K562 (cell line): ENCODE measurements at regions not wholly inside any gene's neighbourhood (a gene's known extent, or its start where the extent isn't known, plus 50 kb on each side); places are given as distances from the start of the nearest gene placed in this dataset.

Experiments
- ATAC-seq: fragments of 200-7000 bp; cut with Tn5 transposase; 3 replicates; pipeline ENCODE4 v1.9.1; 2020; ENCODE audit warnings: moderate library complexity
- BruUV-seq: library from RNA; stranded (reverse); fragments of 400-500 nt; replicated peaks from 2 replicates; lab custom pipeline; 2021; lab: Mats Ljungman, UMichigan
- CTCF ChIA-PET: fragments of 300-600 bp; formaldehyde crosslinking; extraction: SDS; loops from one replicate; lab custom pipeline; 2021; ENCODE audit warnings: low intra/inter-chr PET ratio; lab: Yijun Ruan, JAX
- POLR2A ChIA-PET: fragments of 300-600, 350-650 bp; sonication (Branson Sonifier 250); formaldehyde crosslinking; extraction: SDS; loops from one replicate; lab custom pipeline; 2021; ENCODE audit warnings: antibody characterized with exemption, inconsistent platforms; lab: Yijun Ruan, JAX
- DNase-seq, 4 experiments: peaks; one replicate each; pipeline versions ENCODE4 v3.0.0 to v3.0.0-alpha.2; 2011 to 2018; ENCODE audit warnings: low spot score in 3 of 4, mixed read lengths in 3 of 4; ENCODE audit errors: extremely low read depth in 1 of 4
- FAIRE-seq: peaks from 2 replicates; lab custom pipeline; 2011; peaks lifted over from hg19 to GRCh38; lab: Jason Lieb, UNC
- H2AFZ ChIP-seq: 2 replicates; pipeline ENCODE4 v1.6.0; 2011; ENCODE audit warnings: low read depth, low read length, control low read depth, inconsistent platforms
- H3K27ac ChIP-seq: fragments of 200-600 bp; 3 replicates; pipeline ENCODE4 v1.8.0; 2011; ENCODE audit warnings: low read depth, mild to moderate bottlenecking, control low read depth, inconsistent platforms, low read length, moderate library complexity, mixed read lengths; ENCODE audit errors: extremely low read depth
- H3K27me3 ChIP-seq, 2 experiments: fragments of 300-600 bp in 1 of 2; 2 replicates in 1 of 2; 3 replicates in 1 of 2; pipeline versions ENCODE4 v1.6.0 to v1.8.0; 2011; ENCODE audit warnings: inconsistent platforms in 2 of 2, low read length in 2 of 2, mild to moderate bottlenecking in 1 of 2, mixed read lengths in 1 of 2, moderate library complexity in 1 of 2; ENCODE audit not compliant: control insufficient read depth in 2 of 2, insufficient read depth in 2 of 2
- H3K36me3 ChIP-seq: fragments of 300-600 bp; 3 replicates; pipeline ENCODE4 v1.8.0; 2011; ENCODE audit warnings: mild to moderate bottlenecking, low read length, inconsistent platforms; ENCODE audit not compliant: control insufficient read depth, insufficient read depth
- H3K4me1 ChIP-seq, 2 experiments: fragments of 200-600 bp in 1 of 2; replicated peaks in 1 of 2; 2 replicates in 1 of 2; 3 replicates in 1 of 2; pipeline versions ENCODE4 v1.5.1 to v1.8.0; 2011; ENCODE audit warnings: inconsistent platforms in 2 of 2, low read length in 2 of 2, mild to moderate bottlenecking in 1 of 2, mixed read lengths in 1 of 2, moderate library complexity in 1 of 2; ENCODE audit not compliant: control insufficient read depth in 2 of 2, insufficient read depth in 2 of 2
- H3K4me2 ChIP-seq: 2 replicates; pipeline ENCODE4 v1.6.1; 2011; ENCODE audit warnings: low read length, control low read depth, inconsistent platforms, mixed read lengths; ENCODE audit not compliant: insufficient read depth
- H3K4me3 ChIP-seq: fragments of 200-600 bp; sonication (generic), shearing (Covaris generic); 2 replicates; pipeline ENCODE4 v1.5.1; 2016; ENCODE audit warnings: control low read depth, inconsistent platforms
- H3K79me2 ChIP-seq: fragments of 200-600 bp; 3 replicates; pipeline ENCODE4 v1.8.0; 2011; ENCODE audit warnings: low read length, inconsistent platforms; ENCODE audit not compliant: control insufficient read depth, insufficient read depth
- H3K9ac ChIP-seq, 2 experiments: 2 replicates each; pipeline versions ENCODE4 v1.6.0 to v1.6.1; 2011; ENCODE audit warnings: low read depth in 2 of 2, low read length in 2 of 2, control low read depth in 1 of 2, inconsistent platforms in 1 of 2, mild to moderate bottlenecking in 1 of 2, mixed read lengths in 1 of 2; ENCODE audit not compliant: insufficient read depth in 1 of 2
- H3K9me1 ChIP-seq: one replicate; pipeline ENCODE4 v1.6.0; 2011; ENCODE audit warnings: inconsistent platforms, mild to moderate bottlenecking, low read length, moderate library complexity; ENCODE audit not compliant: control insufficient read depth, insufficient read depth
- H3K9me3 ChIP-seq: replicated peaks from 2 replicates; pipeline ENCODE4 v1.5.1; 2011; ENCODE audit warnings: low read depth, low read length, inconsistent platforms; ENCODE audit not compliant: control insufficient read depth, insufficient read depth
- H4K20me1 ChIP-seq: replicated peaks from 2 replicates; pipeline ENCODE4 v1.6.1; 2011; ENCODE audit warnings: low read length, inconsistent platforms, mixed read lengths; ENCODE audit not compliant: control insufficient read depth, insufficient read depth
- ATF7 ChIP-seq: fragments of 450-650 bp; IDR thresholded peaks from 2 replicates; pipeline ENCODE4 v1.7.1; 2014; ENCODE audit warnings: mild to moderate bottlenecking, moderate library complexity
- KLF6 ChIP-seq: fragments of 250-450 bp; sonication (Bioruptor Pico); IDR thresholded peaks from 2 replicates; pipeline ENCODE4 v1.4.0; 2020; ENCODE audit warnings: mild to moderate bottlenecking, moderate library complexity, borderline replicate concordance
- PML ChIP-seq: IDR thresholded peaks from 2 replicates; pipeline ENCODE4 v1.6.1; 2012; ENCODE audit warnings: low read length, inconsistent platforms
- POLR3A ChIP-seq: IDR thresholded peaks from 2 replicates; pipeline ENCODE4 v1.6.1; 2011; ENCODE audit warnings: borderline replicate concordance, mild to moderate bottlenecking, moderate library complexity; ENCODE audit not compliant: insufficient read length, insufficient read depth; ENCODE audit errors: extremely low read depth
- PURB ChIP-seq: sonication (generic); formaldehyde crosslinking; IDR thresholded peaks from 2 replicates; pipeline ENCODE4 v1.9.0; 2021; ENCODE audit warnings: low read depth, mild to moderate bottlenecking, missing genetic modification reagents
- SREBF1 ChIP-seq: fragments of 150-350 bp; IDR thresholded peaks from 2 replicates; pipeline ENCODE4 v1.6.1; 2014; ENCODE audit warnings: antibody characterized with exemption, low read depth, low read length, borderline replicate concordance
- TAF1 ChIP-seq: IDR thresholded peaks from 2 replicates; pipeline ENCODE4 v1.6.1; 2011; ENCODE audit warnings: mild to moderate bottlenecking, low read length, moderate library complexity; ENCODE audit not compliant: insufficient read depth, control insufficient read depth, severe bottlenecking; ENCODE audit errors: extremely low read depth
- ZFP36 ChIP-seq: fragments of 150-350 bp; IDR thresholded peaks from 2 replicates; pipeline ENCODE4 v1.6.1; 2018; ENCODE audit warnings: low read length, low read depth; ENCODE audit not compliant: partially characterized antibody
- ZNF316 ChIP-seq: fragments of 450-650 bp; IDR thresholded peaks from 2 replicates; pipeline ENCODE4 v1.6.1; 2016
- ZNF561 ChIP-seq: fragments of 450-650 bp; formaldehyde crosslinking; conservative IDR thresholded peaks from 2 replicates; pipeline ENCODE4 v1.4.0; 2020; ENCODE audit warnings: mild to moderate bottlenecking, moderate library complexity
- WGBS: fragments of 100-300 bp; shearing (Covaris generic); methylation state at CpG from one replicate; pipeline ENCODE4 v1.1.6; 2016; ENCODE audit warnings: low coverage, mixed read lengths; ENCODE audit not compliant: insufficient coverage; ENCODE audit errors: missing lambda C conversion rate; 5-methylcytosine and 5-hydroxymethylcytosine counted together
- in situ Hi-C: fragments of 300-500 bp; cut with MboI; formaldehyde crosslinking; loops from 4 replicates; pipeline ENCODE4 v1.15.0; 2018; ENCODE audit warnings: inconsistent platforms, mixed read lengths
- intact Hi-C: fragments of 100-400 bp; cut with micrococcal nuclease; formaldehyde crosslinking; loops from 2 replicates; pipeline ENCODE4 v1.14.2; 2022
- TF ChIP-seq, protein P1 (sequence below): fragments of 250-450 bp; sonication (Bioruptor Pico); IDR thresholded peaks from 2 replicates; pipeline ENCODE4 v1.5.0; 2021
- TF ChIP-seq, protein P2 (sequence below): fragments of 450-650 bp; IDR thresholded peaks from 2 replicates; pipeline ENCODE4 v1.6.1; 2014; ENCODE audit warnings: low read depth, mild to moderate bottlenecking, moderate library complexity, borderline replicate concordance

DNA sequence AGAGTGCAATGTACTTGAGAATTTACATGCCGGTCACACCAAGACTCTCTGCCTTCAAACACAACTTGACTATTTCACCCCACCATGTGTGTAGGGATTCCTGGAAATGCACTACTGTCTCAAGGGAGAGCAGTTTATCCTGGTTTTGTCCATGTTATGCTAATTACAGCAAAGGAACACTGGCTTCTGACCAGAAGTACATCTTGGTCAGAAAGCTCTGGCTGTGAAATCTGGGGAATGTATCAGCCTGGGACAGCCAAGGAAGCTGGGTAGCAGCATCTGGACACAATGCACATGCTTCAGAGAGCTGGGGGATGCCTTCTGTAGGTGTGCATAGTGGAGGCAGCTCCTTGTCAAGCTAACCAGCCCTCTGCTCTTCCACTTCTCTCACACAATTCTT lies 1432.6 kb upstream of the TENM3 start:
- CTCF ChIA-PET: no interaction called here
- POLR2A ChIA-PET: no interaction called here
- BruUV-seq: no TSS peak

More for the DNA sequence above, 1432.6 kb upstream of the TENM3 start:
- Histone ChIP-seq H4K20me1 (no peaks in the 10 kb centered on the region), H3K9me1 (no peaks in the 10 kb centered on the region), H2AFZ (no peak overlapping the region), H3K27me3 (no peaks in the 10 kb centered on the region), H3K27ac (no peak overlapping the region), H3K36me3 (no peaks in the 10 kb centered on the region), H3K9me3 (no peaks in the 10 kb centered on the region; the same call in 1 of the 2 replicates), H3K4me3 (no peak overlapping the region), H3K4me1 (no peaks in the 10 kb centered on the region), H3K9ac (no peak overlapping the region), H3K79me2 (no peaks in the 10 kb centered on the region), H3K4me2 (no peak overlapping the region)
- FAIRE-seq (no peak), DNase-seq (no peak), ATAC-seq (no peak)
- WGBS: 0% methylated on average over 1 of the region's 1 CpG
- in situ Hi-C loops (no loop called here), intact Hi-C loops (no loop called here)
- TF ChIP-seq ZNF561 (CRISPR knock-in tag) (no peak), ZNF316 (no peak), ZFP36 (no peak), ATF7 (no peak), SREBF1 (no peak), PURB (CRISPR knock-in tag) (no peak), PML (no peak), TAF1 (no peak), KLF6 (CRISPR knock-in tag) (no peak), POLR3A (no peak)
- TF ChIP-seq, protein P1, sequence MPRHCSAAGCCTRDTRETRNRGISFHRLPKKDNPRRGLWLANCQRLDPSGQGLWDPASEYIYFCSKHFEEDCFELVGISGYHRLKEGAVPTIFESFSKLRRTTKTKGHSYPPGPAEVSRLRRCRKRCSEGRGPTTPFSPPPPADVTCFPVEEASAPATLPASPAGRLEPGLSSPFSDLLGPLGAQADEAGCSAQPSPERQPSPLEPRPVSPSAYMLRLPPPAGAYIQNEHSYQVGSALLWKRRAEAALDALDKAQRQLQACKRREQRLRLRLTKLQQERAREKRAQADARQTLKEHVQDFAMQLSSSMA (CRISPR knock-in tag): no peak
- TF ChIP-seq, protein P2, sequence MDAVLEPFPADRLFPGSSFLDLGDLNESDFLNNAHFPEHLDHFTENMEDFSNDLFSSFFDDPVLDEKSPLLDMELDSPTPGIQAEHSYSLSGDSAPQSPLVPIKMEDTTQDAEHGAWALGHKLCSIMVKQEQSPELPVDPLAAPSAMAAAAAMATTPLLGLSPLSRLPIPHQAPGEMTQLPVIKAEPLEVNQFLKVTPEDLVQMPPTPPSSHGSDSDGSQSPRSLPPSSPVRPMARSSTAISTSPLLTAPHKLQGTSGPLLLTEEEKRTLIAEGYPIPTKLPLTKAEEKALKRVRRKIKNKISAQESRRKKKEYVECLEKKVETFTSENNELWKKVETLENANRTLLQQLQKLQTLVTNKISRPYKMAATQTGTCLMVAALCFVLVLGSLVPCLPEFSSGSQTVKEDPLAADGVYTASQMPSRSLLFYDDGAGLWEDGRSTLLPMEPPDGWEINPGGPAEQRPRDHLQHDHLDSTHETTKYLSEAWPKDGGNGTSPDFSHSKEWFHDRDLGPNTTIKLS: no peak
